Epithelial cell of proximal tubule (primary cell): ENCODE measurements at regions not wholly inside any gene's neighbourhood (a gene's known extent, or its start where the extent isn't known, plus 50 kb on each side); places are given as distances from the start of the nearest gene placed in this dataset.

Experiments used
- DNase-seq: peaks from one replicate; pipeline ENCODE4 v3.0.0-alpha.2; 2011; ENCODE audit warnings: low read depth
- H3K4me3 ChIP-seq: 2 replicates; pipeline ENCODE4 v1.5.1; 2011; ENCODE audit warnings: low read depth, mild to moderate bottlenecking, low read length
- TF ChIP-seq, protein P1 (sequence below): conservative IDR thresholded peaks from 2 replicates; pipeline ENCODE4 v1.5.1; 2012; ENCODE audit warnings: low read depth, mild to moderate bottlenecking, low read length

DNA sequence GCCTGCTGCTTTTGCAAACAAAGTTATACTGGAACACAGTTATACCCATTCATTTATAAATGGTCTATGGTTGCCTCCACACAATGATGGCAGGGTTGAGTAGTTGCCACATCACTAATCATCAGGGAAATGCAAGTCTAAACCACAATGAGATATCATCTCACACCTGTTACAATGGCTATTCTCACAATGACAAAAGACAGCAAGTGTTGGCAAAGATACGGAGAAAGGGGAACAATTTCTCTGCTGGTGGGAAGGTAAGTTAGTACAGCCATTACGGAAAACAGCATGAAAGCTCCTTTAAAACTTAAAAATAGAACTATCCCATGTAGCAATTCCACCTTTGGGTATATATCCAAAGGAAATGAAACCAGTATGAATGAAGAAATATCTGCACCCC, 261.4 kb downstream of the TJP1 start:
- H3K4me3 ChIP-seq, result no peak overlapping the region
- no peak for DNase-seq
- TF ChIP-seq, protein P1, sequence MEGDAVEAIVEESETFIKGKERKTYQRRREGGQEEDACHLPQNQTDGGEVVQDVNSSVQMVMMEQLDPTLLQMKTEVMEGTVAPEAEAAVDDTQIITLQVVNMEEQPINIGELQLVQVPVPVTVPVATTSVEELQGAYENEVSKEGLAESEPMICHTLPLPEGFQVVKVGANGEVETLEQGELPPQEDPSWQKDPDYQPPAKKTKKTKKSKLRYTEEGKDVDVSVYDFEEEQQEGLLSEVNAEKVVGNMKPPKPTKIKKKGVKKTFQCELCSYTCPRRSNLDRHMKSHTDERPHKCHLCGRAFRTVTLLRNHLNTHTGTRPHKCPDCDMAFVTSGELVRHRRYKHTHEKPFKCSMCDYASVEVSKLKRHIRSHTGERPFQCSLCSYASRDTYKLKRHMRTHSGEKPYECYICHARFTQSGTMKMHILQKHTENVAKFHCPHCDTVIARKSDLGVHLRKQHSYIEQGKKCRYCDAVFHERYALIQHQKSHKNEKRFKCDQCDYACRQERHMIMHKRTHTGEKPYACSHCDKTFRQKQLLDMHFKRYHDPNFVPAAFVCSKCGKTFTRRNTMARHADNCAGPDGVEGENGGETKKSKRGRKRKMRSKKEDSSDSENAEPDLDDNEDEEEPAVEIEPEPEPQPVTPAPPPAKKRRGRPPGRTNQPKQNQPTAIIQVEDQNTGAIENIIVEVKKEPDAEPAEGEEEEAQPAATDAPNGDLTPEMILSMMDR, result no peak

DNA sequence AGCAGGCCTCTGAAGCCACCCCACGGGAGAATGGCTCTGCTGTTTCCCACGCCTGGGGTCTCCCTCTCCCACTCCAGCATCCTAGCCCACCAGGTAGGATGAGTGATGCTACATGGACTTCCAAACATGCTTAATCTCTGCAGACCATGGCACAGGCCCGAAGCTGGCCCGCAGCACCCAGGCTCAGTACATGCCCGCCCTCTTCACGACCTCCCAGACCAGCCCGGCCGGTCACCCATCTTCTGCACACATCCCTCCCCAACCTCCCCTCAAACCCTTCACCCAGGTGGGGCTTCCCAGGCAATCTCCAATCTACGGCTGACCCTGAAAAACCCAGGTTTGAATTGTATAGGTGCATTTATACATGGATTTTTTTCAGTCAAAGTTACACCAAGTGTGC, 264.0 kb downstream of the TJP1 start:
- TF ChIP-seq, protein P1, result no peak
- H3K4me3 ChIP-seq, result no peak overlapping the region
- DNase-seq, result no peak

DNA sequence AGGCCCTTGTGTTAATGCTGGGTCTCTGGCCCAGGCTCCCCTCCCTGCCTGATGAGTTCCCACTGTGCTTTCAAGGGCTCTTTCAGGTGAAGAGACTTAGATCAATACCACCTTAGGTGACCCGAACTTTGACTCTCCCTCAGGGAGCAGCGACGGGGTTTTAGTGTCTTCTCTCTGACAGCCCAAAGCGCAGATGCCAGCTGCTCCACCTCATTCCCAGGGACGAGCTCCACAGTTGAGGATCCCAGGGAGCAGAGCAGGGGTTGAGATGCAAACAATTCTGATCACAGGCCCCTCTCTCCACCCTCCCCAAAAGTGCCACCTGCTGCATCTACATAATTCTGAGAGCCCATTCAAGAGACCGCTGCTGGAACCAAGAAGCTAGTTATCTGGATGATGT, 265.1 kb downstream of the TJP1 start:
- TF ChIP-seq, protein P1, result no peak
- DNase-seq, result no peak
- no peak overlapping the region for H3K4me3 ChIP-seq

DNA sequence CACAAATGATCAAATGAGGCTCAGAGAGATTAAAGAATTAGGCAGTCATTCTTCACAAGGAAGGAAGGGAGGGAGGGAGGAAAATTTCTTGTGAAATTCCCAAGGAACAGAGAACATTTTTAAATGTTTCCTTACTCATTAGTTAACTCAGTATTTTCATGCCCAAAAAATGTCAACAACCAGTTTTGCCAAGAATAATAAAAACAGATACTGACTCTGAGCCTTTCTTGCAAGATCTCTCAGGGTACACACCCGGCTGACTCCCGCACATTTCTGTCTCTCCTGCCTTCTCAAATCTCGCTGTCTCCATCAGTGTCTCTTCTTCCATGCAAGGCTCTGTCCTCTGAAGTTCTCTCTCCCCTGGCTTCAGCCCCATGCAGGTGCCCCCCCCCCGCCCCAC, 265.9 kb downstream of the TJP1 start:
- DNase-seq, result no peak
- H3K4me3 ChIP-seq, result no peak overlapping the region
- TF ChIP-seq, protein P1, result no peak

DNA sequence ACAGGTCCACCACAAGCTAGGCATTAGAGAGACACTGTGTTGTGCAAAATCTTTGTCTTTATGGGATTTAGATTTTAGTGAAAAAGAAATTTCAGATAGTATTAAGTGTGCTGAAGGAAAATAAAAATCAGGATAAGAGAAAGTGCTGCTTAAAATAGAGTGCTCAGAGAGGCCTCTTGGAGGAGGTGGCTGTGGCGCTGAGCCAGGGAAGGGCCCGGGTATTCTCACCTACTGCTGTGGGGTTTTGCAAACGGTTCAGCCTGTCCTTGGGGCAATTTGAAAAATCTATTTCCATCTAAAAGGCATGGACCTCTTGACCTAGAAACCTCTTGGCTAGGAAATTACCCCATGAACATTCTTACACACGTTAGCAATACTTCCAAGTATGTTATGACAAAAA, 267.7 kb downstream of the TJP1 start:
- TF ChIP-seq, protein P1, result no peak
- H3K4me3 ChIP-seq, result no peak overlapping the region
- DNase-seq, result no peak

DNA sequence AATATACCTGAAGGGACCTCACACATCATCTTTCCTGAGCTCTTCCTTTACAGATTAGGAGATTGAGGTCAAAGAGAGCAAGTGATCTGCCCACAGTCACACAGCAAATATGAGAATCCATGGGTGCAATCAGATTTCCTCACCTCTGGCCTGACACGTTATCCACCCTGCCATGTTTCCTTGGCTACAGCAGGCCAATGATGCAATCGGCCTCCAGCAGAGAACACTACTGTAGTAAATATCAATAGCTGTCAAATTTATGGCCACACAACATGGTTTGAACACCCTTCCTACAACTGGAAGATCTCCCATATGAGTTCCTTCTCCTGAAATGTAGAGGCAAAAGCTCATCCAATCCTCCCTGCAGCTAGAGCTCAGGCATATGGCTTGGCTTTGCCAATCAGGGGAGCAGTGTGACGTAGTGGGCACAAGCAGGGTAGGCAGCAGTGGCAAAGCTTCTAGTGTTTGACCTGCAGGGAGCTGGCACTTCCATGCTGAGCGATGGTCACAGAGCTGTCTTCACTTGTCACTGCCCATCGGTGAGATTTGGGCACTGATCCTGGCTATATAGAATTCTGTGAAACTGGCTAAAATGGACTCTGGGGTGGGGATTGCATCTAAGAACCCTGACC, 271.3 kb downstream of the TJP1 start:
- no peak for DNase-seq
- H3K4me3 ChIP-seq, result no peak overlapping the region
- TF ChIP-seq, protein P1, result no peak

DNA sequence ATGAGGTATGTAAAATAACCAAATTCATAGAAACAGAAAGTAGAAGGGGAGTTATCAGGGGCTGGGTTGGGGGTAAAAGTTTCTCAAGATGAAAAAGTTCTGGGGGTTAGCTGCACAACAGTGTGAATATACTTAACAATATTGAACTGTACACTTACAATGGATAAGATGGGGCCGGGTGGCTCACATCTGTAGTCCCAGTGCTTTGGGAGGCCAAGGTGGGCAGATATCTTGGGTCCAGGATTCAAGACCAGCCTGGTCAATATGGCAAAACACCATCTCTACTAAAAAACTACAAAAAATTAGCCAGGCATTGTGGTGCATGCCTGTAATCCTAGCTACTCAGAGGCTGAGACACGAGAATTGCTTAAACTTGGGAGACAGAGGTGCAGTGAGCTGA, 274.3 kb downstream of the TJP1 start:
- DNase-seq, result no peak
- TF ChIP-seq, protein P1, result no peak
- H3K4me3 ChIP-seq, result no peak overlapping the region
